ENCODE measurements at regions not wholly inside any gene's neighbourhood (a gene's known extent, or its start where the extent isn't known, plus 50 kb on each side); places are given as distances from the start of the nearest gene placed in this dataset.

GRCh38 chr11:27192184-27192583, 151.6 kb downstream of the BBOX1 start:
- intact Hi-C loops (cut with DNase I), result no loop called here
- no peaks in the 10 kb centered on the region for H3K27me3 ChIP-seq
- peak in 1 of 4 donors; percentile 10 for ATAC-seq
- peaks cover 8 to 14% (median 11%) of the 10 kb centered on the region in 3 donors for H3K4me1 ChIP-seq
- TF ChIP-seq, protein P1, sequence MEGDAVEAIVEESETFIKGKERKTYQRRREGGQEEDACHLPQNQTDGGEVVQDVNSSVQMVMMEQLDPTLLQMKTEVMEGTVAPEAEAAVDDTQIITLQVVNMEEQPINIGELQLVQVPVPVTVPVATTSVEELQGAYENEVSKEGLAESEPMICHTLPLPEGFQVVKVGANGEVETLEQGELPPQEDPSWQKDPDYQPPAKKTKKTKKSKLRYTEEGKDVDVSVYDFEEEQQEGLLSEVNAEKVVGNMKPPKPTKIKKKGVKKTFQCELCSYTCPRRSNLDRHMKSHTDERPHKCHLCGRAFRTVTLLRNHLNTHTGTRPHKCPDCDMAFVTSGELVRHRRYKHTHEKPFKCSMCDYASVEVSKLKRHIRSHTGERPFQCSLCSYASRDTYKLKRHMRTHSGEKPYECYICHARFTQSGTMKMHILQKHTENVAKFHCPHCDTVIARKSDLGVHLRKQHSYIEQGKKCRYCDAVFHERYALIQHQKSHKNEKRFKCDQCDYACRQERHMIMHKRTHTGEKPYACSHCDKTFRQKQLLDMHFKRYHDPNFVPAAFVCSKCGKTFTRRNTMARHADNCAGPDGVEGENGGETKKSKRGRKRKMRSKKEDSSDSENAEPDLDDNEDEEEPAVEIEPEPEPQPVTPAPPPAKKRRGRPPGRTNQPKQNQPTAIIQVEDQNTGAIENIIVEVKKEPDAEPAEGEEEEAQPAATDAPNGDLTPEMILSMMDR (IDR thresholded peaks at IDR 0.05), result no peak
- no peaks in the 10 kb centered on the region for H3K9me3 ChIP-seq
- no peak overlapping the region for H3K27ac ChIP-seq
- FAIRE-seq, result no peak
- no peak overlapping the region for H3K4me3 ChIP-seq
- no peaks in the 10 kb centered on the region for H3K36me3 ChIP-seq
- DNase-seq, result no peak
- WGBS, 2 donors, result 52 to 67% methylated on average over 4 of the region's 4 CpGs

- Histone ChIP-seq H3K27me3 (no peaks in the 10 kb centered on the region), H3K4me3 (no peak overlapping the region), H3K9me3 (no peaks in the 10 kb centered on the region), H3K36me3 (no peaks in the 10 kb centered on the region), H3K4me1 (peaks cover 11 to 15% (median 15%) of the 10 kb centered on the region in 3 donors), H3K27ac (no peak overlapping the region)
- WGBS, 2 donors, result 95% methylated on average over 2 of the region's 2 CpGs
- FAIRE-seq (no peak), ATAC-seq (no peak), DNase-seq (no peak)
- intact Hi-C loops (cut with DNase I), result no loop called here
- TF ChIP-seq, protein P1 (IDR thresholded peaks at IDR 0.05), result no peak
Observed at GRCh38 chr11:27191639-27192038, 151.0 kb downstream of the BBOX1 start.

DNA sequence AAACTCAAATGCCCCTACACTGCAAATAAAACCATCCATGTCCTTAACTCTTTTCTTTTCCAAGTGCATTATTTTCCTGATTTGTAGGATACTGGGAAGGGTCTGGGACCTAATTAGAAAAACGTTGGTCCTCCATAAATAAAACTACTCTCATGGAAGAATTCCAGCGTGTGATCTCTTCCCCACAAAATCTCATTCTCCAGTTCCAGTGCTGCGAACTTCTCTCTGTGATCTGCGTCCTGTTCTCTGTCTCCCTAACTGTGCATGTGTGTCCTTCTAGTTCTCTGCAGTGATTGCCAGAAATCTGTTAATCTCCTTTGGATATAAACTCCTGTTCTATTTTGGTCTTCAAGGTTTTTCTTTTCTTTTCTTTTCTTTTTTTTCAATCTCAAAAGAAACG, 148.1 kb downstream of the BBOX1 start:
- H3K9me3 ChIP-seq, result no peaks in the 10 kb centered on the region
- intact Hi-C loops (cut with DNase I), result loop anchor here in 2 of 3 donors (5.0 to 10.0 kb wide), 2 partner anchors 106 to 294 kb away; no protein-coding TSS in a partner anchor
- DNase-seq, result no peak
- H3K4me3 ChIP-seq, result no peak overlapping the region
- H3K27ac ChIP-seq, result no peak overlapping the region
- H3K36me3 ChIP-seq, result no peaks in the 10 kb centered on the region
- ATAC-seq, result peak in 1 of 4 donors; percentile 36
- TF ChIP-seq, protein P1 (IDR thresholded peaks at IDR 0.05), result no peak
- peaks cover 11 to 20% (median 15%) of the 10 kb centered on the region in 3 donors for H3K4me1 ChIP-seq
- WGBS, 2 donors, result 31 to 35% methylated on average over 5 of the region's 5 CpGs
- H3K27me3 ChIP-seq, result no peaks in the 10 kb centered on the region
- no peak for FAIRE-seq

DNA sequence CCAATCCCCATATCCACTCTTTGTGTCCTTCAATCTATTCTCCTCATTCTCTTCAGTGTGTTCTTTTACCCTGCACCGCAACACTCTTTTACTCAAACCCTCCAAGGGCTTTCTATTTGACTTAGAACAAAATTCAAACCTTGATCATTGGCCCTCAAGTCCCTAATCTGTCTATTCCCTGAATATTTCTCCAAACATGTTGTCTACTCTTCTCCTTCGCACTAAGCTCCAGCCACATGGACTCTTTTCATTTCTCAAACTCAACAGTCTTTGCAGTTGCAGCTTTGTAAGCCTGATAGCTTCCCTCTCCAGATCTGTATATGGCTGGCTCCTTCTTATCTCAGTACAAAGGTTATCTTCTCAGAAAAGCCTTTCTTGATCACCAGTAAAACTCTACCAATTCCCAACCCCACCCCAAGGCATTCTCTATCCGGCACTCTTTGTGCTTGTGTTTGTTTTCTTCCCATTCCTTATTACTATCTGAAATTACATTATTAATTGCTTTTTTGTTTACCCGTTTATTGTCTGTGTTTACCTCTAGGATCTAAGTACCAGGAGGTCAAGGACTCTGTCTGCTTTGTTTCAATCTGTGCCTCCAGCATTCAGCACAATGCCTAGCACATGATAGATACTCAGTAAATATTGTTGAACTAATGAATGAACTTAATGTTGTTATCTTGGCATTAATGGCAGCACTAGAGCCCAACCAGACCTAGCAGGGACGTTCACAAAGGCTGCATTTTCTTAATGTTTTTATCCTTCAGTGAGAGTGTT, 147.4 kb downstream of the BBOX1 start:
- 34 to 39% methylated on average over 5 of the region's 5 CpGs for WGBS, 2 donors
- intact Hi-C loops (cut with DNase I), result loop anchor here in 2 of 3 donors (5.0 to 10.0 kb wide), 2 partner anchors 107 to 294 kb away; no protein-coding TSS in a partner anchor
- H3K27ac ChIP-seq, result peak overlapping the region in 1 of 4 donors; percentile 2

More for the DNA sequence above, 147.4 kb downstream of the BBOX1 start:
- DNase-seq (no peak), FAIRE-seq (no peak), ATAC-seq (peak; percentile 37 to 75 (median 61))
- Histone ChIP-seq H3K36me3 (no peaks in the 10 kb centered on the region), H3K4me3 (no peak overlapping the region), H3K4me1 (peaks cover 11 to 20% (median 15%) of the 10 kb centered on the region in 3 donors), H3K9me3 (no peaks in the 10 kb centered on the region), H3K27me3 (no peaks in the 10 kb centered on the region)
- TF ChIP-seq, protein P1 (IDR thresholded peaks at IDR 0.05), result no peak

Measured in pancreas (tissue), 10 donors.